GM19351 (cell line): ENCODE measurements at regions not wholly inside any gene's neighbourhood (a gene's known extent, or its start where the extent isn't known, plus 50 kb on each side); places are given as distances from the start of the nearest gene placed in this dataset.
"Not testable (repeated sequence)": the region's sequence is repeated elsewhere in the genome, so short reads cannot be mapped to it uniquely, and the experiment has no call there.

ENCODE experiments used
- ATAC-seq: cut with Tn5 transposase; IDR thresholded peaks from one replicate; pipeline ENCODE4 v1.9.1; 2021; ENCODE audit warnings: mild to moderate bottlenecking, moderate library complexity; ENCODE audit not compliant: unreplicated experiment

GRCh38 chr10:23643111-23643780 is 204.4 kb downstream of the OTUD1 start:
- no peak for ATAC-seq

- ATAC-seq = no peak
These were observed 209.7 kb downstream of the OTUD1 start for GRCh38 chr10:23648618-23649017.

GRCh38 chr10:23656735-23657134 is 217.9 kb downstream of the OTUD1 start:
- ATAC-seq = no peak

GRCh38 chr10:23657677-23658076 is 218.8 kb downstream of the OTUD1 start:
- no peak for ATAC-seq

- not testable (repeated sequence) for ATAC-seq
These were observed 233.0 kb downstream of the OTUD1 start for GRCh38 chr10:23671866-23672265.

- ATAC-seq = no peak
These were observed 236.7 kb downstream of the OTUD1 start for GRCh38 chr10:23675585-23675984.

- no peak for ATAC-seq
These were observed 237.4 kb downstream of the OTUD1 start for GRCh38 chr10:23676296-23676695.

- ATAC-seq = no peak
These were observed 247.8 kb downstream of the OTUD1 start for GRCh38 chr10:23686722-23687121.

GRCh38 chr10:23692736-23693135 is 253.9 kb downstream of the OTUD1 start:
- ATAC-seq = no peak

GRCh38 chr10:23693501-23693901 is 254.6 kb downstream of the OTUD1 start:
- no peak for ATAC-seq

GRCh38 chr10:23693925-23694324 is 255.1 kb downstream of the OTUD1 start:
- ATAC-seq = no peak

- no peak for ATAC-seq
These were observed 255.6 kb downstream of the OTUD1 start for GRCh38 chr10:23694446-23694920.

- ATAC-seq = no peak
These were observed 256.3 kb downstream of the OTUD1 start for GRCh38 chr10:23694921-23695824.

GRCh38 chr10:23695825-23696420 is 257.0 kb downstream of the OTUD1 start:
- ATAC-seq = no peak

GRCh38 chr10:23696476-23696875 is 257.6 kb downstream of the OTUD1 start:
- ATAC-seq = no peak

- peak; percentile 99 for ATAC-seq
These were observed 264.1 kb downstream of the OTUD1 start for GRCh38 chr10:23702977-23703414.

- ATAC-seq = no peak
These were observed 276.5 kb downstream of the OTUD1 start for GRCh38 chr10:23715363-23715762.

GRCh38 chr10:23717913-23718312 is 279.0 kb downstream of the OTUD1 start:
- ATAC-seq = no peak

GRCh38 chr10:23718946-23719345 is 280.1 kb downstream of the OTUD1 start:
- no peak for ATAC-seq

- no peak for ATAC-seq
These were observed 284.9 kb downstream of the OTUD1 start for GRCh38 chr10:23723796-23724195.

- no peak for ATAC-seq
These were observed 286.7 kb downstream of the OTUD1 start for GRCh38 chr10:23725548-23725947.

- peak; percentile 97 for ATAC-seq
These were observed 303.5 kb downstream of the OTUD1 start for GRCh38 chr10:23742368-23742767.
